HepG2 (cell line): ENCODE measurements at regions not wholly inside any gene's neighbourhood (a gene's known extent, or its start where the extent isn't known, plus 50 kb on each side); places are given as distances from the start of the nearest gene placed in this dataset.

Experiments
- IKZF4 ChIP-seq: sonication (generic); formaldehyde crosslinking; IDR thresholded peaks from 2 replicates; pipeline ENCODE4 v1.5.1; 2020; ENCODE audit warnings: borderline replicate concordance, mild to moderate bottlenecking, low read depth, missing genetic modification reagents; ENCODE audit errors: not compliant biosample characterization
- KDM2A ChIP-seq: sonication (generic); formaldehyde crosslinking; IDR thresholded peaks from 2 replicates; pipeline ENCODE4 v1.4.0; 2020; ENCODE audit warnings: low read depth, missing genetic modification reagents, borderline replicate concordance
- NFKB2 ChIP-seq: sonication (generic); formaldehyde crosslinking; IDR thresholded peaks from 2 replicates; pipeline ENCODE4 v1.4.0; 2020; ENCODE audit warnings: missing genetic modification reagents, borderline replicate concordance
- SOX13 ChIP-seq, 3 experiments: fragments of 450-650 bp in 1 of 3; sonication (generic) in 1 of 3; formaldehyde crosslinking in 1 of 3; IDR thresholded peaks in 2 of 3; conservative IDR thresholded peaks in 1 of 3; 2 replicates each; pipeline versions ENCODE4 v1.5.0 to v1.6.1; 2016 to 2020; ENCODE audit warnings: antibody characterized with exemption in 1 of 3, mild to moderate bottlenecking in 1 of 3, missing compliant biosample characterization in 1 of 3, missing genetic modification reagents in 1 of 3, moderate library complexity in 1 of 3
- SOX6 ChIP-seq, 2 experiments: fragments of 450-650 bp in 1 of 2; sonication (generic) in 1 of 2; formaldehyde crosslinking in 1 of 2; IDR thresholded peaks; 2 replicates each; pipeline versions ENCODE4 v1.4.0 to v1.6.1; 2017 to 2020; ENCODE audit warnings: antibody characterized with exemption in 1 of 2, mild to moderate bottlenecking in 1 of 2, missing genetic modification reagents in 1 of 2
- TCF7L2 ChIP-seq: IDR thresholded peaks from 2 replicates; pipeline ENCODE4 v1.6.1; 2011; ENCODE audit warnings: mild to moderate bottlenecking, low read depth, low read length, moderate library complexity
- XRCC5 ChIP-seq: fragments of 200-400 bp; formaldehyde crosslinking; optimal IDR thresholded peaks from 2 replicates; pipeline ENCODE3; 2017; ENCODE audit warnings: mild to moderate bottlenecking, low read length
- ZBTB7A ChIP-seq: sonication (generic); formaldehyde crosslinking; IDR thresholded peaks from 2 replicates; pipeline ENCODE4 v1.8.0; 2022; ENCODE audit warnings: mild to moderate bottlenecking, missing genetic modification reagents
- ZFY ChIP-seq: sonication (generic); formaldehyde crosslinking; IDR thresholded peaks from 2 replicates; pipeline ENCODE4 v1.4.0; 2020; ENCODE audit warnings: missing genetic modification reagents
- ZNF101 ChIP-seq: sonication (generic); formaldehyde crosslinking; IDR thresholded peaks from 2 replicates; pipeline ENCODE4 v1.4.0; 2020; ENCODE audit warnings: mild to moderate bottlenecking, low read depth, missing genetic modification reagents, borderline replicate concordance
- ZNF501 ChIP-seq: sonication (generic); formaldehyde crosslinking; IDR thresholded peaks from 2 replicates; pipeline ENCODE4 v1.5.1; 2020; ENCODE audit warnings: mild to moderate bottlenecking, moderate library complexity, missing genetic modification reagents
- ZNF546 ChIP-seq: sonication (generic); formaldehyde crosslinking; conservative IDR thresholded peaks from 2 replicates; pipeline ENCODE4 v1.8.1; 2023; ENCODE audit warnings: mild to moderate bottlenecking, missing genetic modification reagents
- TF ChIP-seq, protein P1 (sequence below): IDR thresholded peaks from 2 replicates; pipeline ENCODE4 v1.6.1; 2016
- TF ChIP-seq, protein P2 (sequence below): sonication (generic); formaldehyde crosslinking; IDR thresholded peaks from 2 replicates; pipeline ENCODE4 v1.4.0; 2020; ENCODE audit warnings: mild to moderate bottlenecking, missing genetic modification reagents
- TF ChIP-seq, protein P3 (sequence below): sonication (generic); formaldehyde crosslinking; IDR thresholded peaks from 2 replicates; pipeline ENCODE4 v1.4.0; 2020; ENCODE audit warnings: missing genetic modification reagents
- TF ChIP-seq, protein P4 (sequence below): fragments of 450-650 bp; IDR thresholded peaks from 2 replicates; pipeline ENCODE4 v1.6.1; 2016
- TF ChIP-seq, protein P5 (sequence below): IDR thresholded peaks from 2 replicates; pipeline ENCODE4 v1.6.1; 2018; ENCODE audit warnings: missing genetic modification reagents

DNA sequence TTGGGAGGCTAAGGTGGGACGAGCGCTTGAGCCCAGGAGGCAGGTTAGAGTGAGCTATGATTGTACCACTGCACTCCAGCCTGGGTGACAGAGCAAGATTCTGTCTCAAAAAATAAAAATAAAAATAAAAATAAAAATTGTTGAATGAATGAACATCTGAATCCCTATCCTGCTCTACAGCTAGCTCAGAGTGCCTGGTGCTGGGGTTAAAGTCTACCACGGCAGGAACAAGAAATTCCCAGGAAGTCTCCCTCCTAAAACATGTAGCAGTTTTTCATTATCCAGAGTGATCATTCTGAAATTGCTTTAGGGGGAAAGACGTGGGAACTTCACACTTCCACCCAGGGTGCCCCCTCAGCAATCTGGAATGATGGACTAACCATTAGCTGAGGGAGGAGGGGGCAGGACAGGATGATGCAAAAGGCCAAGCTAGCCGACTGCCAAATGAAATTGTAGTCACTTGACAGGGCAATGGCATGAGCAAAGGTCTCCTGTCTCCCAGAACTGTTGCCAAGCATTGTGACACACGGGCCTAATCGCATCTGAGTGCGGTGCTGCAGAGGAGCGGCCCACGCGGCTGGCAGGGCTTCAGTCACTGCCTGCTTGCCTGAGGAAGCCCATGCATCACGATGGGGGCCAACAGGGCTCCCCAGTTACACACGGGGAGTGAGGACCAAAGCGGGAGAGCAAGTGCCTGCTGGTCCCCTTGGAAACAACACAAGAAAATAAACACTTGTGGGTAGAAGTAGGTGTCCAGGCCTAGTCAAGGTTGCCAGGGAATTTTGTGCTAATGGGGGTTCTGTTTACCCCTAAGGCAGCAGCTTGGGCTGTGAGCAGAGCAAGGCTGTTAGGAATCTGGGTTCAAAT, 85.7 kb downstream of the NENF start (continued):
- TF ChIP-seq, protein P1, sequence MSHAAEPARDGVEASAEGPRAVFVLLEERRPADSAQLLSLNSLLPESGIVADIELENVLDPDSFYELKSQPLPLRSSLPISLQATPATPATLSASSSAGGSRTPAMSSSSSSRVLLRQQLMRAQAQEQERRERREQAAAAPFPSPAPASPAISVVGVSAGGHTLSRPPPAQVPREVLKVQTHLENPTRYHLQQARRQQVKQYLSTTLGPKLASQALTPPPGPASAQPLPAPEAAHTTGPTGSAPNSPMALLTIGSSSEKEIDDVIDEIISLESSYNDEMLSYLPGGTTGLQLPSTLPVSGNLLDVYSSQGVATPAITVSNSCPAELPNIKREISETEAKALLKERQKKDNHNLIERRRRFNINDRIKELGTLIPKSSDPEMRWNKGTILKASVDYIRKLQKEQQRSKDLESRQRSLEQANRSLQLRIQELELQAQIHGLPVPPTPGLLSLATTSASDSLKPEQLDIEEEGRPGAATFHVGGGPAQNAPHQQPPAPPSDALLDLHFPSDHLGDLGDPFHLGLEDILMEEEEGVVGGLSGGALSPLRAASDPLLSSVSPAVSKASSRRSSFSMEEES = peak; percentile 63; the same call in 1 of the 2 replicates
- TF ChIP-seq ZNF101 (CRISPR knock-in tag) (no peak), NFKB2 (no peak), TCF7L2 (no peak), ZFY (CRISPR knock-in tag) (peak; percentile 65), ZNF546 (0 out of 2 replicates have a peak, but pooled peaks have one; percentile 30), SOX6 (IDR thresholded peaks at IDR 0.05) (no peak), SOX6 (CRISPR knock-in tag; IDR thresholded peaks at IDR 0.05) (peak; percentile 60), KDM2A (peak; percentile 52; the same call in 1 of the 2 replicates), SOX13 (IDR thresholded peaks at IDR 0.05) (no peak), SOX13 (CRISPR knock-in tag; conservative IDR thresholded peaks at IDR 0.05 in 1 of 2, IDR thresholded peaks at IDR 0.05 in 1 of 2) (peak in 1 of 2 experiments; percentile 43; a peak in 1 of 4 replicates), ZBTB7A (CRISPR knock-in tag) (0 out of 2 replicates have a peak, but pooled peaks have one; percentile 41), IKZF4 (CRISPR knock-in tag) (no peak), XRCC5 (peak; percentile 41), ZNF501 (CRISPR knock-in tag) (0 out of 2 replicates have a peak, but pooled peaks have one; percentile 41)
- TF ChIP-seq, protein P2, sequence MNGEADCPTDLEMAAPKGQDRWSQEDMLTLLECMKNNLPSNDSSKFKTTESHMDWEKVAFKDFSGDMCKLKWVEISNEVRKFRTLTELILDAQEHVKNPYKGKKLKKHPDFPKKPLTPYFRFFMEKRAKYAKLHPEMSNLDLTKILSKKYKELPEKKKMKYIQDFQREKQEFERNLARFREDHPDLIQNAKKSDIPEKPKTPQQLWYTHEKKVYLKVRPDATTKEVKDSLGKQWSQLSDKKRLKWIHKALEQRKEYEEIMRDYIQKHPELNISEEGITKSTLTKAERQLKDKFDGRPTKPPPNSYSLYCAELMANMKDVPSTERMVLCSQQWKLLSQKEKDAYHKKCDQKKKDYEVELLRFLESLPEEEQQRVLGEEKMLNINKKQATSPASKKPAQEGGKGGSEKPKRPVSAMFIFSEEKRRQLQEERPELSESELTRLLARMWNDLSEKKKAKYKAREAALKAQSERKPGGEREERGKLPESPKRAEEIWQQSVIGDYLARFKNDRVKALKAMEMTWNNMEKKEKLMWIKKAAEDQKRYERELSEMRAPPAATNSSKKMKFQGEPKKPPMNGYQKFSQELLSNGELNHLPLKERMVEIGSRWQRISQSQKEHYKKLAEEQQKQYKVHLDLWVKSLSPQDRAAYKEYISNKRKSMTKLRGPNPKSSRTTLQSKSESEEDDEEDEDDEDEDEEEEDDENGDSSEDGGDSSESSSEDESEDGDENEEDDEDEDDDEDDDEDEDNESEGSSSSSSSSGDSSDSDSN (CRISPR knock-in tag) = peak; percentile 49
- TF ChIP-seq, protein P3, sequence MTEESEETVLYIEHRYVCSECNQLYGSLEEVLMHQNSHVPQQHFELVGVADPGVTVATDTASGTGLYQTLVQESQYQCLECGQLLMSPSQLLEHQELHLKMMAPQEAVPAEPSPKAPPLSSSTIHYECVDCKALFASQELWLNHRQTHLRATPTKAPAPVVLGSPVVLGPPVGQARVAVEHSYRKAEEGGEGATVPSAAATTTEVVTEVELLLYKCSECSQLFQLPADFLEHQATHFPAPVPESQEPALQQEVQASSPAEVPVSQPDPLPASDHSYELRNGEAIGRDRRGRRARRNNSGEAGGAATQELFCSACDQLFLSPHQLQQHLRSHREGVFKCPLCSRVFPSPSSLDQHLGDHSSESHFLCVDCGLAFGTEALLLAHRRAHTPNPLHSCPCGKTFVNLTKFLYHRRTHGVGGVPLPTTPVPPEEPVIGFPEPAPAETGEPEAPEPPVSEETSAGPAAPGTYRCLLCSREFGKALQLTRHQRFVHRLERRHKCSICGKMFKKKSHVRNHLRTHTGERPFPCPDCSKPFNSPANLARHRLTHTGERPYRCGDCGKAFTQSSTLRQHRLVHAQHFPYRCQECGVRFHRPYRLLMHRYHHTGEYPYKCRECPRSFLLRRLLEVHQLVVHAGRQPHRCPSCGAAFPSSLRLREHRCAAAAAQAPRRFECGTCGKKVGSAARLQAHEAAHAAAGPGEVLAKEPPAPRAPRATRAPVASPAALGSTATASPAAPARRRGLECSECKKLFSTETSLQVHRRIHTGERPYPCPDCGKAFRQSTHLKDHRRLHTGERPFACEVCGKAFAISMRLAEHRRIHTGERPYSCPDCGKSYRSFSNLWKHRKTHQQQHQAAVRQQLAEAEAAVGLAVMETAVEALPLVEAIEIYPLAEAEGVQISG (CRISPR knock-in tag) = peak; percentile 21; the same call in 1 of the 2 replicates
- TF ChIP-seq, protein P4, sequence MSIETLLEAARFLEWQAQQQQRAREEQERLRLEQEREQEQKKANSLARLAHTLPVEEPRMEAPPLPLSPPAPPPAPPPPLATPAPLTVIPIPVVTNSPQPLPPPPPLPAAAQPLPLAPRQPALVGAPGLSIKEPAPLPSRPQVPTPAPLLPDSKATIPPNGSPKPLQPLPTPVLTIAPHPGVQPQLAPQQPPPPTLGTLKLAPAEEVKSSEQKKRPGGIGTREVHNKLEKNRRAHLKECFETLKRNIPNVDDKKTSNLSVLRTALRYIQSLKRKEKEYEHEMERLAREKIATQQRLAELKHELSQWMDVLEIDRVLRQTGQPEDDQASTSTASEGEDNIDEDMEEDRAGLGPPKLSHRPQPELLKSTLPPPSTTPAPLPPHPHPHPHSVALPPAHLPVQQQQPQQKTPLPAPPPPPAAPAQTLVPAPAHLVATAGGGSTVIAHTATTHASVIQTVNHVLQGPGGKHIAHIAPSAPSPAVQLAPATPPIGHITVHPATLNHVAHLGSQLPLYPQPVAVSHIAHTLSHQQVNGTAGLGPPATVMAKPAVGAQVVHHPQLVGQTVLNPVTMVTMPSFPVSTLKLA = no peak
- TF ChIP-seq, protein P5, sequence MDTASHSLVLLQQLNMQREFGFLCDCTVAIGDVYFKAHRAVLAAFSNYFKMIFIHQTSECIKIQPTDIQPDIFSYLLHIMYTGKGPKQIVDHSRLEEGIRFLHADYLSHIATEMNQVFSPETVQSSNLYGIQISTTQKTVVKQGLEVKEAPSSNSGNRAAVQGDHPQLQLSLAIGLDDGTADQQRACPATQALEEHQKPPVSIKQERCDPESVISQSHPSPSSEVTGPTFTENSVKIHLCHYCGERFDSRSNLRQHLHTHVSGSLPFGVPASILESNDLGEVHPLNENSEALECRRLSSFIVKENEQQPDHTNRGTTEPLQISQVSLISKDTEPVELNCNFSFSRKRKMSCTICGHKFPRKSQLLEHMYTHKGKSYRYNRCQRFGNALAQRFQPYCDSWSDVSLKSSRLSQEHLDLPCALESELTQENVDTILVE (CRISPR knock-in tag) = no peak
